ENCODE measurements at regions not wholly inside any gene's neighbourhood (a gene's known extent, or its start where the extent isn't known, plus 50 kb on each side); places are given as distances from the start of the nearest gene placed in this dataset.
A peak's percentile ranks its signal among the peaks of the same experiment; 100 is the strongest.

DNA sequence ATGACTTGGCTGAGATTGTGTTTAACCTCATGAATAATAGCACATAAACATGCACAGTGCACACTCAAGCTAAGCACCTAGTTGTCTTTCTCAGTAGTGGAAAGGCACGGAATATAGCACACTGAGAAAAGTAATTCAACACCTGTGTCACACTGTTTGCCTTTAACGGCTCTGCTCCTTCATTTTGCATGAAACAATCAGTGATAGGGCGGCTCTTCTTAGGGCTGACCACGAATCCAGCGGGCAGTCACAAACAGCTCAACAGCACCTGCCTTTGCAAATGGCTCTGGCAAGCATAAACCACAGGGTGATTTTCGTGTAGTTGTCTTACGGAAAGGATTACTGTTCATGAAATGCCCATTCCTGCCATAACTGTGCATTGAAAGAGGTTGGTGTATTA, 954.0 kb upstream of the TENM3 start:
- DNase-seq, result no peak

DNA sequence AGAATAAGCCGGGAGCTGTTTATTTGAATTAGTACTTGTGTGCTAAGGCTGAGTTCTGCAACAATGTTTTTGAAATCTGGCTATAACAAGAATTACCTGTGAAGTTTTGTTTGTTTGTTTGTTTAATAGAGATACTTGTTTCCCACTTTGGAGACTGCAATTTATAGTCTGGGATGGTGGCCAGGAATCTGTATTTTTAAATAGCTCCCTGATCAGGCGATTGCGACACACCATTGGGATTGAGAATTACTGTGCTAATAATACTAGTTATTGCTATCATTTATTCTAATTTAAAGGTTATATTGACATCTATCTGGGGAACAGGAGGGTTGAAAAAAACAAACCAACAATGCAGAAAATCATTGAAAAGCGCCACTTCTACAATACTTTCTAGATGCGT, 951.6 kb upstream of the TENM3 start:
- DNase-seq, result no peak

DNA sequence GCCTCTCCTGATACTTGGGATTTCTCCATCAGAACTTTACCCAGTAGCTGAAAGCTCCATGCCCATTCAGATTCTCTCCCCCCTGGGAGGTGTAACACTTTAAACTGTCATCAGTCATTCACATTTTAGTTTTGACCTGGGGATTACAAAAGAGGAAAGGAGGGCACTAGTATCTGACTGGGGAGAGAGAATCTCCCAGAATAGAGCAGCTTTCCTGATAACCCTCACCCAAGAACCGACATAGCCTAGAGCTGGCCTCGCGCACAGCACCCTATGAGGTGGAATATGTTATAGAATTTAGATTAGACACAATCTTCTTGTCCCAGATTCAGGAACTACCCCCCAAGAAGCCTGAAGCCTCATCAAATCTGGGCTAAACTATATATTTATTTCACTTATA, 950.2 kb upstream of the TENM3 start:
- DNase-seq, result no peak

DNA sequence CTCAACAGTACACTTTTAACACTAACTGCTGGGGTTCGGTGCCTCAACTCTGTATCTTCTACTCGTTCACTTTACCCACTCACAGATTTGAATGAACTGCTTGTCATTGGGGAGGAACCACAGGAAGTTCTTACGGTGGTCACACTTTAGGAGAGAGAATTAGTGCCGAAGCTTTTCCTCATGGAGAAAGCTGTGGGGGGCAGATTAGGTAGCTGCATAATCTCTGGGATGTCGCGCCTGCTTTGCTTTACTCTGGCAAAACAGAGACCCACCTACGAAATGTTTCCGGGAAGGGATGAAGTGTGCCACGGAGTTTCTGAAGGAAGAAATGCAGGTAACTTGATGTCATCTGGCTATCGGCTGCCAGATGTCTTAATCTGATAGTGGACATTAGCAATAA, 949.7 kb upstream of the TENM3 start:
- DNase-seq, result no peak

- DNase-seq, result no peak
Measured at GRCh38 chr4:181294421-181294820, 948.8 kb upstream of the TENM3 start.

- peak; percentile 59 for DNase-seq
Measured at GRCh38 chr4:181301735-181302710, 941.2 kb upstream of the TENM3 start.

DNA sequence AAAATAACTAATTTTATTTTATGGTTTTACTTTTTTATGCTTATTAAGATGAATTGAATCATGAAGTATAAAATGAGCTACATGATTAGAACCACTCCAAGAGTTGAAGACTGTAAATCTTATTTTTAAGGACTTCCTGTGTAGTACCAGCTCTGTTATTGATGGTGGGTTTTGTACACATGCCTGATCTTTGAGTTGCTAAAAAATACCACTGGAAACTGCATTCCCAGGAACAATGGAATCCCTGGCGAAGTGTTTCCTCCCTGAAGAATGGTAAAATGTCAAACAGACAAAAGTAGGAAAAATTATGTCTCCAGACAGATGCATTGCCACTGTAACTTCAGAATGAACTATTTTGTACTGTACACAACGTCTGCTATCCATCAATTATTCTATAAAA, 935.4 kb upstream of the TENM3 start:
- DNase-seq, result no peak

GRCh38 chr4:181308476-181309312, 934.5 kb upstream of the TENM3 start:
- DNase-seq, result no peak

- no peak for DNase-seq
Measured at GRCh38 chr4:181312066-181312465, 931.1 kb upstream of the TENM3 start.

- DNase-seq, result no peak
Measured at GRCh38 chr4:181319629-181320028, 923.6 kb upstream of the TENM3 start.

DNA sequence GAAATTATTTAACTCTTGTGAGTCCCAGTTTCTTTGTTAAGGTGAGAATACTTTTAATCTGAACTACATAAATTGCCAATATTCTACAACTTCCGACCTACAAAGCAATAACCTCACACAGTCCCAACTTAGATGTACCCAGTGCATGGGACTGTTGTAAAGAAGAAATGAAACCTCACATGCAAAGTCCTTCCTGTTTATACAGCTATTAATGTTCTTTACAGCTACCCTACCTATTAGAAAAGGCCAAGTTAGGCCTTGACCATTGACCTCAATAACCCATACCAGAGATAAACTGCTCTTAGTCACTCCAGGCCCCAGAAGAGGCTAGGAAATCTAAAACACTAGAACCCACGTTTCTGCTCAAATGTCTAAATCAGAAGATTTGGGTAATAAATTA, 920.1 kb upstream of the TENM3 start:
- DNase-seq, result no peak

DNA sequence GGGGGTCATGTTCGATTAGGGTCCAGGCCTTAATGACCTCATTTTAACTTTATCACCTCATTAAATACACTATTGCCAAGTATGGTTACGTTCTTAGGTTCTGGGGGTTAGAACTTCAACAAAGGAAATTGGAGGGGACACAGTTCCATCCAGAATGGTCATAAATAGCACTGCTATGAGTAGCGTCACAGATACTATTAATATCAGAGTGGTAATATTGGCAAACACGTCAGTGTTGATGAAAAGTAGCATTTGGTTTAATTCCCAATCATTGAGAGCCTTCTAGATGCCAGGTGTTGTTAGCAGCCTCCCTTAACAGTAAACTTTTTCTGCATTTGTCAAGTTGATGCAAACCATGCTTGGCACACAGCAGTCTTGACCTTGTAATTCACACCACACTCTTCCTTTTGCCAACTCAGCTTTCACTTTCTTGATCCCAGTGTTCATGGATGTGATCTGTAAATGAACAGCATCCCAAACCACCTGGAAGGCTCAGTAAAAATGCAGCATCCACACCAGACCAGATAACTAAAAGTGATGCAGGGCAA, 912.5 kb upstream of the TENM3 start:
- DNase-seq, result no peak

- DNase-seq, result no peak
Measured at GRCh38 chr4:181331214-181331613, 912.0 kb upstream of the TENM3 start.

DNA sequence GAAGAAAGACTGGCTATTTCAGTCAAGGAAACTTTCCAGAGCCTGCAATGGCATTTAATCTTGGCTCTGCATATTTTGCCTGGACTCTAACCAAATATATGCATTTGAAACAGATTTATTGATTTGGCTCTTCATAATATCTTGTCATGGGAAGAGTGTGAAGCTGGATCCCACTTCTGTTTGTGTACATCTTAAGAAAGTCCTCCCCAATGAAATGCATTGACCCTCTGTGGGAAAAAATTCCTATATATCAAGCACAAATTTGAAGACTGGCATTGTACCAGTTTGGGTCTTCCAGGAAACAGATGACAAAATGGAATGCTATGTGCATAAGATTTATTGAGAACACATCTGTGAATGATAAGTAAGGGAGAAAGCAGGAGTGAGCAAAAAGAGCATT, 897.3 kb upstream of the TENM3 start:
- peak; percentile 27 for DNase-seq

GRCh38 chr4:181350615-181351415, 892.4 kb upstream of the TENM3 start:
- no peak for DNase-seq

- DNase-seq, result peak; percentile 24
Measured at GRCh38 chr4:181364504-181364903, 878.7 kb upstream of the TENM3 start.

GRCh38 chr4:181365671-181366070, 877.5 kb upstream of the TENM3 start:
- no peak for DNase-seq

DNA sequence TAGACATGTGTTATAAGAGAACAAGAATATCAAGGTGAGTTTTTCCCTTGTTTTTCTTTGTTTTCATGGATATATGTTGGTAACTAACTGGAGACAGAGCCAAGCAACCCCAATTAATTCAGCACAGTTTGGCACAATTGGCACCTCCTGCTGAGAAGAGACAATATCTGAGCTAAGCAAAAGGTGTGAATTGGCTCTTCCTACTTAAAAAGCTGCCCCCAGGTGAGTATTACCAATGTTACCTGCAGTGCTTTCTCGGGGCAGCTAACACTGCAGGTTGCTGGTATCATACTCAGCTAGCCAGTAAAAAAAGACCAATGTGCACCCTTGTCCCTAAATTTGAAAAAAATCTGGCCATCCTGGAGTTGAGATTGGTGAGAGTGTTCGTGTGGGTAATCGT, 871.2 kb upstream of the TENM3 start:
- DNase-seq, result no peak

DNA sequence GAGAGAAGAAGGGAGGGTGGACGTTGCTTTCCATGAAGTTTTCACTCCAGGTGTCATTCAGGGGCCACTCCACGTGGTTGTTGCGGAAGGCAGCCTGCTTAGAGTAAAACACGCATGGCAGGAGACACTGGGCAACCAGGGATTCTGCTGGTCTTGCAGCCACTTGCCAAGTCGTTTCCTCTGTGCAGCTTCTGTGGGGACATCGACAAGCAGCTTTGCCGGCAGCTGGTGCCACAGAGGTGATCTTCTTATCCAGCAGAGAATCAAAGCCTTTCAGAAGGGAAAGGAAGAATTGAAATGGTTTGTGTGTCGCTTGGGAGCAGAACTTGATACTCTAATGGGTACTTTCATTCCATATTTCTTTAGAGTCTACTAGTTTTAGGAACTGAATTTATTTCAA, 867.1 kb upstream of the TENM3 start:
- no peak for DNase-seq

- no peak for DNase-seq
Measured at GRCh38 chr4:181388061-181388460, 855.1 kb upstream of the TENM3 start.

DNA sequence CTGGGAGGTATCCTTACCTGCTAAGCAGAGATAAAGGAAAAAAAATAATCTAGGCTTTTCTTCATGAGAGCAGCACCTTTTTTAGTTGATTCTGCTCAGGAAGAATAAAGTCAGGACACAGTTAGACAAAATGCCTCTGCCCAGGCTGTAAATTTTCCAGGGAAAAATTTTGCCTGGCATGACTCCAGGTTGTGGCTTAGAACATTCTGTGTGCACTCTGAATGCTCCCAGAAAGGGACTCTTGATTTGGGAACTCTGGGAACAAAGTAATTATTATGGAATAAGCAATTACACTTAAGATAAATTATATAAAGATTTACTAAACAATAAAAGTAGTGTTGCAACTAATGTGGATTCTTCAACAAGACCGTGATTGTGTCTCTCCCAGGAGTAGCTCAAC, 826.2 kb upstream of the TENM3 start:
- DNase-seq, result peak; percentile 8

DNA sequence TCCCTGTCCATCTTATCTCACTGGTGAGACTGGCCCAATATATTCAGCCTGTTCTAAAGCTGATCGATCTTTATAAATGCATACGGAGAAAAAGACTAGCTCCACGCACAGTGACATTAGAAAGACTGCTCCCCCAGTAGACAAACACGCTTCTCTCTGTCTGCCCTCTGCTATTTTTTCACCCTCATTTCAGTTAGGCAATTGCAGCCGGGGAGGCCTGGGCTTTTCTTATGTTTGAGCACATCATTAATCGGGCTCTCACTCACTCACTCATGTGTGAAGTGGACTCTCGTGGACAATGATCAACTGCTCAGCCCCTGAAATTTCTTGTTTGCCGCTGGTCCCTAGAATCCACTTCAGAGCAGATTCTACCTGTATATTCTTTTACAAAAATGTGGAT, 824.7 kb upstream of the TENM3 start:
- no peak for DNase-seq

GRCh38 chr4:181420950-181421349, 822.3 kb upstream of the TENM3 start:
- DNase-seq, result peak; percentile 2
